B cell (primary cell): ENCODE measurements at regions not wholly inside any gene's neighbourhood (a gene's known extent, or its start where the extent isn't known, plus 50 kb on each side); places are given as distances from the start of the nearest gene placed in this dataset.

ENCODE experiments used
- CTCF ChIP-seq: fragments of 200-600 bp; IDR thresholded peaks from one replicate; pipeline ENCODE4 v1.8.0; 2022; ENCODE audit warnings: antibody characterized with exemption, mild to moderate bottlenecking
- EZH2 ChIP-seq: IDR thresholded peaks from 2 replicates; pipeline ENCODE4 v1.6.1; 2012; ENCODE audit warnings: borderline replicate concordance, low read depth, mild to moderate bottlenecking, moderate library complexity, low read length; ENCODE audit not compliant: insufficient read depth, poor library complexity, severe bottlenecking

GRCh38 chr3:174533286-174533685 lies 325.8 kb upstream of the NAALADL2 start:
- no peak for TF ChIP-seq CTCF
- no peak for TF ChIP-seq EZH2
